ENCODE measurements at regions not wholly inside any gene's neighbourhood (a gene's known extent, or its start where the extent isn't known, plus 50 kb on each side); places are given as distances from the start of the nearest gene placed in this dataset.

- H3K9me3 ChIP-seq (ENCODE audit: insufficient read depth, low read depth, low read length): no peaks in the 10 kb centered on the region
- peak; percentile 37 for FAIRE-seq
- Mint-ChIP-seq H3K4me3 (ENCODE audit: unreplicated experiment) (no peak overlapping the region), H3K36me3 (ENCODE audit: low read depth, unreplicated experiment) (no peaks in the 10 kb centered on the region), H3K4me1 (ENCODE audit: low read depth, unreplicated experiment) (peaks cover 8% of the 10 kb centered on the region), H3K9me3 (ENCODE audit: unreplicated experiment) (no peaks in the 10 kb centered on the region), H3K27ac (ENCODE audit: unreplicated experiment) (peak overlapping the region; percentile 76), H3K27me3 (ENCODE audit: low read depth, unreplicated experiment) (no peaks in the 10 kb centered on the region)
- H3K4me1 ChIP-seq (ENCODE audit: insufficient read depth, low read length): no peaks in the 10 kb centered on the region
- H2AFZ ChIP-seq (ENCODE audit: low read depth, low read length): no peak overlapping the region
- no peak overlapping the region for H3K4me3 ChIP-seq (ENCODE audit: insufficient read depth, low read depth, low read length)
- no peak for TF ChIP-seq CTCF (IDR thresholded peaks at IDR 0.05; ENCODE audit: insufficient read depth, low read depth, low read length)
- no peak for TF ChIP-seq EZH2 (IDR thresholded peaks at IDR 0.05; ENCODE audit: insufficient read depth, low read length)
- no peak overlapping the region for H3K4me2 ChIP-seq (ENCODE audit: low read length)
- peak; percentile 56 for DNase-seq (ENCODE audit: low read depth)
- no peaks in the 10 kb centered on the region for H3K79me2 ChIP-seq (ENCODE audit: insufficient read depth, low read length)
- H3K27ac ChIP-seq (ENCODE audit: low read depth, low read length): no peak overlapping the region
- H3K9ac ChIP-seq (ENCODE audit: low read length): no peak overlapping the region
- H3K27me3 ChIP-seq (ENCODE audit: insufficient read depth, low read length): no peaks in the 10 kb centered on the region
- H4K20me1 ChIP-seq (ENCODE audit: insufficient read depth, low read length): no peaks in the 10 kb centered on the region
- no peaks in the 10 kb centered on the region for H3K36me3 ChIP-seq (ENCODE audit: insufficient read depth, low read length)
These were observed 74.1 kb upstream of the IRF2BP2 start for GRCh38 chr1:234683861-234684632.

- H3K9ac ChIP-seq (ENCODE audit: low read length): no peak overlapping the region
- H3K27ac ChIP-seq (ENCODE audit: low read depth, low read length): no peak overlapping the region
- no peak overlapping the region for H3K4me3 ChIP-seq (ENCODE audit: insufficient read depth, low read depth, low read length)
- H3K4me2 ChIP-seq (ENCODE audit: low read length): no peak overlapping the region
- H3K79me2 ChIP-seq (ENCODE audit: insufficient read depth, low read length): no peaks in the 10 kb centered on the region
- Mint-ChIP-seq H3K36me3 (ENCODE audit: low read depth, unreplicated experiment) (no peaks in the 10 kb centered on the region), H3K27me3 (ENCODE audit: low read depth, unreplicated experiment) (no peaks in the 10 kb centered on the region), H3K9me3 (ENCODE audit: unreplicated experiment) (no peaks in the 10 kb centered on the region), H3K4me1 (ENCODE audit: low read depth, unreplicated experiment) (peaks cover 8% of the 10 kb centered on the region), H3K27ac (ENCODE audit: unreplicated experiment) (no peak overlapping the region), H3K4me3 (ENCODE audit: unreplicated experiment) (no peak overlapping the region)
- DNase-seq (ENCODE audit: low read depth) (no peak), FAIRE-seq (no peak)
- H3K36me3 ChIP-seq (ENCODE audit: insufficient read depth, low read length): no peaks in the 10 kb centered on the region
- H4K20me1 ChIP-seq (ENCODE audit: insufficient read depth, low read length): no peaks in the 10 kb centered on the region
- no peak overlapping the region for H2AFZ ChIP-seq (ENCODE audit: low read depth, low read length)
- H3K27me3 ChIP-seq (ENCODE audit: insufficient read depth, low read length): no peaks in the 10 kb centered on the region
- no peaks in the 10 kb centered on the region for H3K4me1 ChIP-seq (ENCODE audit: insufficient read depth, low read length)
- H3K9me3 ChIP-seq (ENCODE audit: insufficient read depth, low read depth, low read length): no peaks in the 10 kb centered on the region
- no peak for TF ChIP-seq EZH2 (IDR thresholded peaks at IDR 0.05; ENCODE audit: insufficient read depth, low read length)
- no peak for TF ChIP-seq CTCF (IDR thresholded peaks at IDR 0.05; ENCODE audit: insufficient read depth, low read depth, low read length)
These were observed 73.3 kb upstream of the IRF2BP2 start for GRCh38 chr1:234683127-234683860.

DNA sequence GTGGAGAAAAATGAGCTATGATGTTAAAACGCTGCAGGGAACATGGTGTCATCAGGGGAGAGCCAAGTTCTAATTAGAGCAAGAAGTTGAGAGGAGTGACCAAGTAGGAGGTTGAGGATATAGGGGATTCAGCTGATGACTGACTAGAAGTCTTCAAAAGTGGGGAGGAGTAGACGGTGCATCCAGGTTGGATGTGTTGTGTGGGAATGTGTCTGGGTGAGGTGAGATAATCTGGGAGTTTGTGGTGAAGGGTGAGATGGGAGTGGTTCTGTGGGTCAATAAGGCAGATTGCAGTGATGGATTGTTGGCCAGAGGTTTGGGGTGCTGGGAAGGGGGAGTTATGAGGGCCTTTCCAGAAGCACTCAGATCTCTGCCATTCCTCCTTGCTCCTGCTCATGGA, 72.0 kb upstream of the IRF2BP2 start:
- no peaks in the 10 kb centered on the region for H3K27me3 ChIP-seq (ENCODE audit: insufficient read depth, low read length)
- H3K9ac ChIP-seq (ENCODE audit: low read length): no peak overlapping the region
- H3K9me3 Mint-ChIP-seq (ENCODE audit: unreplicated experiment): no peaks in the 10 kb centered on the region
- H3K4me1 Mint-ChIP-seq (ENCODE audit: low read depth, unreplicated experiment): peaks cover 8% of the 10 kb centered on the region
- H3K4me3 ChIP-seq (ENCODE audit: insufficient read depth, low read depth, low read length): no peak overlapping the region
- H3K36me3 Mint-ChIP-seq (ENCODE audit: low read depth, unreplicated experiment): no peaks in the 10 kb centered on the region
- FAIRE-seq (no peak), DNase-seq (ENCODE audit: low read depth) (no peak)
- no peaks in the 10 kb centered on the region for H3K9me3 ChIP-seq (ENCODE audit: insufficient read depth, low read depth, low read length)
- H3K4me1 ChIP-seq (ENCODE audit: insufficient read depth, low read length): no peaks in the 10 kb centered on the region
- H3K27ac Mint-ChIP-seq (ENCODE audit: unreplicated experiment): no peak overlapping the region
- H3K36me3 ChIP-seq (ENCODE audit: insufficient read depth, low read length): no peaks in the 10 kb centered on the region
- no peaks in the 10 kb centered on the region for H3K79me2 ChIP-seq (ENCODE audit: insufficient read depth, low read length)
- no peaks in the 10 kb centered on the region for H4K20me1 ChIP-seq (ENCODE audit: insufficient read depth, low read length)
- H3K27ac ChIP-seq (ENCODE audit: low read depth, low read length): no peak overlapping the region
- no peak overlapping the region for H2AFZ ChIP-seq (ENCODE audit: low read depth, low read length)
- no peak overlapping the region for H3K4me2 ChIP-seq (ENCODE audit: low read length)
- TF ChIP-seq EZH2 (IDR thresholded peaks at IDR 0.05; ENCODE audit: insufficient read depth, low read length) (no peak), CTCF (IDR thresholded peaks at IDR 0.05; ENCODE audit: insufficient read depth, low read depth, low read length) (no peak)
- no peaks in the 10 kb centered on the region for H3K27me3 Mint-ChIP-seq (ENCODE audit: low read depth, unreplicated experiment)
- no peak overlapping the region for H3K4me3 Mint-ChIP-seq (ENCODE audit: unreplicated experiment)

All from astrocyte (in vitro differentiated cells and primary cell).